HG02943 (cell line): ENCODE measurements at regions not wholly inside any gene's neighbourhood (a gene's known extent, or its start where the extent isn't known, plus 50 kb on each side); places are given as distances from the start of the nearest gene placed in this dataset.

Experiments used
- ATAC-seq: cut with Tn5 transposase; IDR thresholded peaks from one replicate; pipeline ENCODE4 v1.9.1; 2021; ENCODE audit warnings: mild to moderate bottlenecking, low read depth, moderate library complexity; ENCODE audit not compliant: unreplicated experiment

- no peak for ATAC-seq
These were observed 500.1 kb downstream of the EPM2A start for GRCh38 chr6:145235207-145235606.

GRCh38 chr6:145238787-145239186 lies 496.5 kb downstream of the EPM2A start:
- ATAC-seq = no peak

DNA sequence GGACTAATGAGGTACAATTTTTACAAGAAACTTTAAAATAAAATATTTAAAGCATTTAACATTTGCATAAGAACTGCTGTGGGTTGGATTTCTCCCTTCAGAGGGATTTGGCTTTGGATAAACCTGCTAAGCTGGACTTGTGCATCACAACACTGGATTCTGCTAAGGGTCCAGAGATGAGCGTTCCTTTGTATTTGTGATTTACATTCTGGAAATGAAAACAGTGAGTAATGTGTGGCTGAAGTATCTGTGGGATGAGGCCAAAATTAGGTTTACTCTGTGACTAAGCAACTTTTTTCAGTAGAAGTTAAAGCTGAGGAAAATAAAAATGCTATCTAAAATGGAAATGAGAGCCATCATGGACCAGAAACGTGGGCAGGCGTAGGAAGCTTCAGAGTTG lies 494.3 kb downstream of the EPM2A start:
- ATAC-seq = no peak

DNA sequence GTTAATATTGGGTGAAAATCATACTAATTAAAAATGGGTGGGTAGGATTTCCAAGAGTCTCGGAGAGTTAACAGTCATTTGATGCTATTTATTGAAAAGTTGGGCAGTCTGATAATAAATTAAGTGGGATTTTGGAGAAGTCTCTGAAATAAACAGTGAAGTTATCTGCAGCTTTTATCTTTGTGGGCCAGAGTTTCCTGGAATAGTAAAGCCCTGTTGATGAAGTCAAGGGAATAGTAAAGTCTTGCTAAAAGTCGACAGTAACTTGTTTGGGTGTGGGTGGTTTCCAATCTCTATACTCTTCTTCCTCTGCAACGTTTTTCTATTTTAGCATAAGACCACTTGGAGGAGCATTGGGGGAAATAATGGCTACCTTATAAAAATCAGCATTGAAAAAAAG lies 493.6 kb downstream of the EPM2A start:
- ATAC-seq = no peak

DNA sequence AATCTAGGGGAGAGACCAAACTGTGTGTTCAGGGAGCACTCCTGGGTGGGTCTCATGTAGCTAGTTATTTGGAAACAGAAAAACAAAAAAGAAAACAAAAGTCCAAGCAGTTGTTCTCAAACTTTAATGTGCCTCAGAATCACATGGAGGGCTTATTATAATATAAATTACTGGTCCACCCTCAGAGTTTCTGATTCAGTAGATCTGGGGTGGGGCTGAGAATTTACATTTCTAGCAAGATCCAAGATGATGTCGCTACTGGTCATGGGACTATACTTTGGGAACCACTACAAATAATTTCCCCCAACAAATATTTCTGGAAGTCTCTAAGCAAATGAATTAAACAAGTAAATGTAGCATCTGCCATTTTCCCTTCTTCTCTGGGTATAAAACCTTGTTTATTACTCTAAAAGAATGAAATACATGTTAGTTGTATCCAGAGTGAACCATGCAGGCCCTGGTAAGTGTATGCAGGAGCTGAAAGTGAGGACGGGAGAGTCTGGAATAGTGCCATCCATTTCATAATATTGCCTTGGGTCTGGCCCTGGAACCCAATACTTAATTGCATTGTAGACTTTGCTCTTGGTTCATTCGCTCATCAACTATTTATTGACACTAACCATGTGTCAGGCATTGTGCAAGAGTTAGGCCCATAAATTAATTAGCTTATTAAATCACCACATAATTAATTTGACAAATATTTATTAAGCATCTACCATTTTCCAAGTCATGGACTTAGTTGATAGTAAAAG lies 490.8 kb downstream of the EPM2A start:
- no peak for ATAC-seq

DNA sequence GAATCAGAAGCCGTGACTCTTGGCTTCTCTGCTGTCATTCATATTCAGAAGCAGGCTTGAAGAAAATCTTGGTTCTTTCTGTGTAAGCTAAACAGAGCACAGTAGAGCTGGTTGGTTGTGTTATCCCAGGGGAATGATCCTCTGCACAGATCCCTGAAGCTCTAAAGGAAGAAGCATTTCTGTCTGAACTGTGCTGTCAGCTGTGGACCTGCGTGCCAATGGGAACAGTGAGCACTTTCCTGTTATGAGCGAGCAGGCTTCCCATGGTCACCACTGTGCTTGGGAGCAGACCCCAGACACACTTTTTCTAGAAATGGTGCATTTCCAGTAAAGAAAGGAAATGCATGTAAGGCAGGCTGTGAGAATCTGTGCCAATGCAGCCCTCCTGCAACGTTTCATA lies 490.2 kb downstream of the EPM2A start:
- no peak for ATAC-seq

- ATAC-seq = no peak
These were observed 487.5 kb downstream of the EPM2A start for GRCh38 chr6:145247692-145248419.

GRCh38 chr6:145250436-145250835 lies 484.9 kb downstream of the EPM2A start:
- ATAC-seq = no peak

- no peak for ATAC-seq
These were observed 482.6 kb downstream of the EPM2A start for GRCh38 chr6:145252737-145253136.

GRCh38 chr6:145254649-145255401 lies 480.5 kb downstream of the EPM2A start:
- ATAC-seq = no peak

GRCh38 chr6:145257704-145258103 lies 477.6 kb downstream of the EPM2A start:
- ATAC-seq = no peak

DNA sequence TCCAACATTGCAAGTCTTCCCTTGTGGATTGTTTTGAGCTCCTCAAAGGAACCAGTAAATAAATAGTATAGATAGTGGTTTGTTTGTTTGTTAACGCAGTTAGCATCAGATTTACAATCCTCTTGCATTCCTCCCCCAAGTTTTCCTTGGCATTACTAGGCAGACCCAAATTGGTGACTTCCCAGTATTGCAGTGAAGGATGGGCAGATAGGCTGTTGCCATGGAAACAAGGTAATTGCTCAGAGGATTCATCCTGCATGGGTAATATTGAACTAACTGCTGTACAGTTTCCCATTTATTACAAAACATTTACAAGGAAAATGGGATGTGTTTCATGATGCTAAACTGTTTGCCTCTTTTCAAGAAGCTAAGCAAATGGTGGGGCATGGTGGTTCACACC lies 477.2 kb downstream of the EPM2A start:
- ATAC-seq = no peak

DNA sequence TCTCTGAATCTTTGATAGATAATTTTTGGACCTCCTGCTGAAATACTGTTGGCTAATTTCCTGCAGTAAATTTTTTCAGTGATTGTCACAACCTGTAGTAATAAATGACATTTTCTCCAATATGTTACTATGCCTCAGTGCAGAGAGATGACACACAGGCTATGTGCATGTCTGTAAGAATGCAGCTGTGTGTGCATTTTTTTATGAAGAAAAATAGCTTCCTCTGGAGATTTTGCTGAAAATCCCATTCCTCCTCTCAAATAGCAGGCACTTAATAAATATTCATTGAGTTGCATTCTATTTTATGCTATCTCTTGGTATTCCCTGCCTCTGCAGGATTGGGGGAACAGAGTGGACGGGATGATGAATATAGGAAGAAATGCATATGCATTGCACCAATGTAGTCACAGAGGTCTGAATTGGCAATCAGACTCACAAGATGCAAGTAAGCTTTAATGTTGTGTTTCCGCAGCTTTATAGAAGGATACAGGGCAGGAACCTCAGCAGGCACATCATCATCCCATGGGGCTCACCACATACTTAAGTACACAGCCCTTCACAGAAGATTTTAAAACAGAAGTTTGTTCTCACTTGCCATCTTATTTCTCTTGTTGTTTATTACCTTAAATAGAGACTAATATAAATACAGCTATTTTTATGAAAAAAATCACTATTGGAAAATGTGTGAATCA lies 474.7 kb downstream of the EPM2A start:
- ATAC-seq = no peak

- ATAC-seq = no peak
These were observed 473.6 kb downstream of the EPM2A start for GRCh38 chr6:145261758-145262157.

DNA sequence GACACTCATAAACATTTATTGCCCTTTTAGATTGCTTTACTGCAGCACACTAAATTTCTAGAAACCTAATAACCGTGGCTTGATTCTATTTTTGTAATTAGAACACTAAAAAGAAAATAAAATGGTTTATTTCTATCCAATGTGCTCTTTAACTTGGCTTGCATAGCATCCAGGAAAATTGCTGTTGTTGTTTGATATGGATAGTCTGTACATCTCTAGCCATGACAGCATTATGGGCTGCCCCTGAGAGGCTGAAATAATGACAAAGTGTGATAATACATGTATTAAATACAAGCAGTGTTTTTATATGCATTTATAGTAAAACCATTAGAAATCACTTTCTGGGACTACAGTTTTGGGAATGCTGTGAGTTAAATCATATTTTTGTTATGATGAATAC lies 472.5 kb downstream of the EPM2A start:
- ATAC-seq = no peak

GRCh38 chr6:145263778-145264211 lies 471.5 kb downstream of the EPM2A start:
- no peak for ATAC-seq

GRCh38 chr6:145266432-145267075 lies 468.8 kb downstream of the EPM2A start:
- no peak for ATAC-seq

GRCh38 chr6:145267076-145267867 lies 468.0 kb downstream of the EPM2A start:
- ATAC-seq = no peak

DNA sequence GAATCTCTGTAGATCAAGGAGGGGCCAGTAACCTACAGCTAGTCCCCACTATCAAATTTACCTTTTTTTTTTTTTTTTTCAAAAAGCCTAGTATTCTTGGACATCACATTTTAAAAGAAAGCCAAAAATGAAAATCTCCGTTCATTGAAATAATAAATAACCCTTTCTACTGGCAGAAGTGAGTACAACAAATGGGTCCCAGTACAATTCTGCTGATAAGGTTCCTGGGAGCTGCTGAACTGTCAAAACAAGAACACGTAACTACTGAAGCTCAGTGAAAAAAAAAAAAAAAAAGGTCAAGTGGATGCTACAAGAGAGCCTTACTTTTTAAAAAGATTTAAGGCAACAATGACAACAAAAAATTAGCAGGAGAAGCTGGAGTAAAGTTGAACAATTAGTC lies 464.9 kb downstream of the EPM2A start:
- no peak for ATAC-seq
